GM19023 (cell line): ENCODE measurements at regions not wholly inside any gene's neighbourhood (a gene's known extent, or its start where the extent isn't known, plus 50 kb on each side); places are given as distances from the start of the nearest gene placed in this dataset.

Source experiments
- ATAC-seq: cut with Tn5 transposase; IDR thresholded peaks from one replicate; pipeline ENCODE4 v1.9.1; 2021; ENCODE audit warnings: mild to moderate bottlenecking, moderate library complexity; ENCODE audit not compliant: unreplicated experiment

DNA sequence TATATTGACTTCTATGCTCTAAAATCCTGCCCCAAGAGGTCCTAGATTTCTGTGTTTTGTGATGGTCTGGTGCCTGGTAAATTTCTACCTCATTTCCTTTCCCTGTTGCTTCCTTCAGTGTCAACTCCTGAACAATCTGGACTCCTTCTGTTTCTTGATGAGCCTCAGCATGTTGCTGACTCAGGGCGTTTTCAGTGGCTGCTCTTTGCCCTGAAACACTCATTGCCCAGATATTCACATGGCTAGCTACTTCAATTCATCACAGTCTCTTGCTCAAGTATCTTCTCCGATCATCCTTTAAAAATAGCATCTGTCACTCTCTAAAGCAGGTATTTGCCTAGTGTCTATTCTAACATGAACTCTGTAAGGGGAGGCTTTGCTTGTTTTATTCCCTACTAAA is 526.3 kb upstream of the RAG2 start:
- no peak for ATAC-seq

DNA sequence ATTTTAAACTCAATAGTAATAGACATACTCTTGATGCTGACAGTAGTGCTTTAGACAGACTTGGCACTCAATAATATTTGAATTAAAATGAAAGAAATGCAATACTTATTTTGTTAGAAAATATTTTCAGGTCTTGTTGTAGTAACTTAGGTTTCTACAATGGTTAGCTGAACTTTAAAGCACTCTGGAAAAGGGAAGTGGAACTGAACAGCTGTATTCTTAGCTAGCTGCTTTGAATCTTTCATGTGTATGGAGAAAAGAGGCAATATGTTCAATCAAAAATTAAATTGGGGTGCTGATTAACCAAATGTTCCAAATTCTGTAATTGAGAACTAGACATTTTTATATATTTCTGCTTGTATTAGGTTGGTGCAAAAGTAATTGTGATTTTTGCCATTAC is 517.9 kb upstream of the RAG2 start:
- no peak for ATAC-seq

DNA sequence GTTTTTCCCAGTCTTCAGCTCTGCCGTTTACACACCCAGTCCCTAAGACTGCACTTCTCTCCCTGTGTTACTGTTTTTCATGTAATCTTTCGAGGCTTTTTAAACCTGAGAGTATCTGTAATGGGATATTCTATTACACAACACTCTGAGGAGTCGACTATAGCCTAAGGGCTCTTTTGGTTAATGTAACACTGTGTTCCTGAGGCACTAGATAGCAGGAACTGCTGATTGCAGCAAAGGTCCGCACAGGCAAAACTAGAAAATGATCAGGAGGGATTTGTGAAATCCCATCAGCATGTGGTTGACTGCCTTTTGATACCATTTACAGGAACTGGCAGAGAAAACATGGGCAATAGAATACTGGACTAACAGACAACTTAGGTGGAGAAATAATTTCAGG is 512.3 kb upstream of the RAG2 start:
- no peak for ATAC-seq

GRCh38 chr11:37109286-37109585 is 511.2 kb upstream of the RAG2 start:
- ATAC-seq: no peak

DNA sequence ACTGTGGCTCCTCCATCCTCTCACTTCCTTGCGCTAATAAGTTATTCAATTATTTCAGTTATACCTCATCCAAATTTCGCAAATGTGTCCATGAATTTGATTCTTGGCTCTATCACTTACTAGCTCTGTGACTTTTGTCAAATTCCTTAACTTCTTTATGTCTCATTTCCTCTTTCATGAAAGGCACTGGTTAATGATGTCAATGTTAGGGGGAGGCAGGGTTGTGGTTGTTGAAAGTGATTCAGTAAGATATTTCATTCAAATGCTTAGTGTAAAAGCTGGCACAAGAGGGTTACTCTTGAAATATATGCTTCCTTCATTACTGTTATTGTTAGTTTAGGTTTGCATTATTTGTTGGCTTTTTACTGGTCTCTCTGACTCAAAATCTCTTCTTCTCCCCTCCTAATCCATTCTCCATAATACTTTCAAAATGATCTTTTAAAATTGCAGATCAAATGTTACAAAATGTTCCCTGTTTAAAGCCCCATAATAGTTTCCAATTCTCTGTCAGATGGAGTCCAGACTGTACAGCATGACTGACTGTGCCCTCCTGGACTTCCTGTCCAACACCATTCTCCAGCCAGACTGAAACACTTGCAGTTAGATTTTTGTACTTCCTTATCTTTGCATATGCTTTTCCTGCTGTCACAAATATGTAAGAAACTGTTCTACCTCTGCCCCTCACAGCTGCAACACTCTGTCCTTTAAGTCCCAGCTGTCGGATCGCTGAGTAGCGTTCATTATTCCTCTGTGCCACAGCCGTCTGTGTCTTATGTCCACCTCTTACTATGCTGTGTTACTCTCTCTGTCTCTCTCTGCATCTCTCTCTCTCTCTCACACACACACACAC is 510.6 kb upstream of the RAG2 start:
- no peak for ATAC-seq

DNA sequence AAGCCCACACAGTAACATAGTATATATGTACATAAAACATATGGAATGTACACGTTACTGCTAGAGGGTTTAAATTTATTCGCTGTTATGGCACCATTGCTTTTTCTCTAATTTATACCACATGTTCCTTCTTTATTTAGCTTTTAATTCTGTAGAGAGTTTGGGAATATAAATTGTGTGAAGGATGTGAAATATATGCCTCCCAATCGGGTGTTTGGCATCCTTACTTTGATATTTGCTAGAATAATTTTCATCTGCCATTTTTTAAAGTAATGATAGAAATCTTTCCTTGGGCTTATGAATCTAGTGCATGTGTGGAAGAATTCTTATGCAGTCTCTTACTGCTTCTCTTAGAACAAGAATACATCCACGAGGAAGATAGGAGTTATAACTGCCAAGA is 509.8 kb upstream of the RAG2 start:
- no peak for ATAC-seq

DNA sequence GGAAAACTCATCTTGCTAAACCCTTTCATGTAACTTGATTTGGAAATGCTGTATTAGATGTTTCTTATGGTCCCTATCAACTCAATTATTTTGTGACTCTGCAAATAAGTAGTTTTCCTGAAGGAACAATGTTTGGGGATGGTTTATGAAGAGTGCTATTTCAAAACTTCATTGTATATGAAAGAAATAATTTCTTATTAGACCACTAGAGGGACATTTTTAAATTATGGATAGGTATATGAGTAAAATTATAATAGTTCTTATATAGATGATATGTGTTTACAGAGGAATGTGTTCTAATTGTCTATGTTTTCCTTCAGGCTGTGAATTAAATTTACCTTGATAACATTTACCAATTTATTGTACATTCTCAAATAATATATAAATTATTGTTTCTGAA is 509.4 kb upstream of the RAG2 start:
- ATAC-seq: no peak

- no peak for ATAC-seq
These were observed 507.4 kb upstream of the RAG2 start for GRCh38 chr11:37105427-37105826.

DNA sequence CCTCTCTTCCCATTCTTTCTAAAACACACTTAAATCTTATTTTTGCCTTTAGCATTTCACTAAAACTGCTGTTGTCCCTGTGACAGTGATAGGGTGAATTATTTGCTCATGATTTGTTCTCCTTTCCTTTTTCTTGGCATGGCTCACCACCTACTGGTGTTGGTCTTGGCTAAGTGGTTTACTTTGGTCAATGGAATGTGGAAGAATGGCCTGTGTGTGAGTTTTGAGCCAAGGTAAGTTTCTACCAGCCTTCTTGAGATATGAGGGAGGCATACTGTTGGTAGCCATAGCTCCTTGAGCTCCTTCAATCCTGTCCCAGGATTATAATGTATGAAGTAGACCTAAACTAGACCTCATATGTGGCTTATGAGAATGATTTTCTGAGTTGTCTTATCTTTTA is 506.3 kb upstream of the RAG2 start:
- ATAC-seq: no peak

DNA sequence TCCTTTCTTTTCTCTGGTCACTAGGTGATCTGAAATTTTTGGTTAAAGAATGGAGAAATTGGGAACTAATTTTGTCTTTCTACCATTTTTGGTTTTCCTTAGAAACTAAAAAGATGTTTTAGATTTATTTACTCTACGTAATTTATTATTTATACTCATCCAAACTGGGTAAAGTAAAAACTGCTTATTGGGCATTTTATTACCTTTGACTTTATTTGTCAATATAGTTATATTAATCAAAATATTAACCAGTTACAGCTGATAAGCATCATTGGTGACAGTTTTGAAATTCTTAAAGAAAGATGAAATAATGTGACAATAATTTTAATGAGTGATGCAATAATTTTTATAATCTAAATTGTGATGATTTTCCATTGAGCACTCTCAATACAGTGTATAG is 502.0 kb upstream of the RAG2 start:
- ATAC-seq: no peak

- no peak for ATAC-seq
These were observed 494.5 kb upstream of the RAG2 start for GRCh38 chr11:37092487-37092886.

DNA sequence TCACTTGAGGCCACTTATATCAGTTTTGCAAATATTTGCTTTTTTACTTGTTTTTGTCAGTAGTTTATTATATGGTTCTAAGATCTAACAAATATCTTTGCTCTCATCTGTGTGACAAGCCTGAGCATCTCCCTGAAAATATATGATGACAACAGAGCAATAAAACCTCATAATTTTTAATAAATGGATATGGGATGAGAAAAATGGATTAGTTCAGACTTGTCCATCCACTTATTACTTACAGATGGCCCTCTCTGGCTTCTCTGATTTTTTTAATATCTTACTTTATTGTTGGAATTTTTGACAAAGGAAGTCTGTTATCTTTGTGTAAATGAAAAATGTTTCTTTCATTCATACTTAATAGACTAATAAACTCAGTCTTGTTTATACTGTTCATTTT is 491.4 kb upstream of the RAG2 start:
- no peak for ATAC-seq

GRCh38 chr11:37088573-37088910 is 490.5 kb upstream of the RAG2 start:
- no peak for ATAC-seq

DNA sequence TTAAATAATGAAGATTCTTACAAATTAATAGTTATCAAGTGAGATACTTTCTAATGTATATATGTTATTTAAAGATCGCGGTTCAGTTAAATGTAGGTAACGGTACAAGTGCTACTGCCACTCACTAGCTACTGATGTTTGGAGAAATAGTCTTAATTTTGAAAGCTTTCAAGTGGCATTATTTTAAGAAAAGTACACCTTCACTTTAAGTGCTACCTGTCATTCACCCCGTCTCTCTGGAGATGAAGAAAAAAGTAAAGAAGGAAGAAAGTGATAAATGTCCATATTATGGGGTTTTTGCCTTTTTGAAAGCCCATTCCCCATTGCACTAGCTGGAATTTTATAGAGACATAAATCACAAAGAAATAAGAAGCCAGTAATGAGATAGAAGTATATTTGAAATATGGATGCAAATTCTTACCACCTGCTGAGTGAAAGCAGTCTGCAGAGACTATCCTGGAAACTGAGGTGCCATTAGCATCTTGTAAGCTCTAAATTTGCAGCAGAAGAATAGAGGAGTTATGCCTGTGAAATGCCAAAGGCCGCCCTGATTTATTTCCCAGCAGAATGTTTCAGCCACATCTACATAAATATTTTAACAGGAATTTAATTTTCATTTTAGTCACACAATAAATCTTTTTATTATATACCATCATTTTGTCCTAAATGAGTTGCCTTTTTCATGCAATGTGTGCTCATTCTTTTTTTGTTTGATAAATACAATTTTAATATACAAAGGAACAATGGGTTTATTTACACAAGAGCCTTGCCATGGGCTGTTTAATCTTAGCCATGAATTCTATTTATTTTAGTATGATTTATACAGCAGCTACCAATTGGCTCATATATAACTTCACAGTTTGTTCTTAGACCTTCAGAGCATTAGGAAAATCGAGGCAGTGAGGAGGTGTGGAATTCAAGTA is 489.9 kb upstream of the RAG2 start:
- no peak for ATAC-seq

GRCh38 chr11:37078521-37078920 is 480.5 kb upstream of the RAG2 start:
- ATAC-seq: no peak

- no peak for ATAC-seq
These were observed 478.8 kb upstream of the RAG2 start for GRCh38 chr11:37076866-37077265.

DNA sequence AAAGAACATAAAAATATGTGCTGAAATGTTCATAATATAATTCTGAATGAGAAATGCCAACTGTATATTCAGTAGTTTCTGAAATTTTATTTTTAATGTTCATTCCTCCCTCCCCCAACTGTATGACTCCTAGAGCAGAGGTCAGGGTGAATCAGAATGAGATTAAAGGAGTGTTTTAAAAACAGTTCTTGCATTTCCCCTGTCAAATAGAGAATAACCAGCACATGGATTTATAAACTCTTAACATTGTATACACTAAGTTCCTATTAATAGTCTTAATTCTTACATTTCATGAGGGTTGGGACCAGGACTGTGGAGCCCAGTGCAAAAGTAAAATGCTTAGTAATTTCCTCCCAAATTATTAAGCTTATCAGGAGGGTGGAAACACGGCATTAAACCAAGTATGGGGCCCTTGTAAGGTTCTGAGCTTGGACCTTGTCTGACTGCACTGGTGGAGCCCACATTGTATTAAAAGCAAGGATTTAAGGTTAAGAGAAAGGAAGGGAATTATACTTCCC is 474.6 kb upstream of the RAG2 start:
- ATAC-seq: no peak

DNA sequence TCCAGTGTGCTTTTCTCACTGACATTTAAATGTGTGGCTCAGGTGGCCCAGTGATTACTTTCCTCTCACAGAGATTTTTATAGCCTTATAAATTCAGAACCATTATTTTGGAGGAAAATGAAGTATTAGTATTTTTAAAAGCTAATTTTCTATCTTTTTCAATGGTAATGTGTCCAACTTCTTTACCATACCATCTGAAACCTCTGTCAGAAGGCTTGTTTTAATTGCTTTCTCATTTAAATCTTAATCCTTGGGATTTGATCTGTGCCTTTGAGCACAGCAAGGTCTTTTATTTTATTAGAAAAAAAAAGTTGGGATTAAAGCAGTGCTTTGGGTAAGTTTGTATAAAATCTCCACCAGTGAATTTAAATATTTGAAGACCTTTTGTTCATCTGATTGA is 452.3 kb upstream of the RAG2 start:
- ATAC-seq: no peak

DNA sequence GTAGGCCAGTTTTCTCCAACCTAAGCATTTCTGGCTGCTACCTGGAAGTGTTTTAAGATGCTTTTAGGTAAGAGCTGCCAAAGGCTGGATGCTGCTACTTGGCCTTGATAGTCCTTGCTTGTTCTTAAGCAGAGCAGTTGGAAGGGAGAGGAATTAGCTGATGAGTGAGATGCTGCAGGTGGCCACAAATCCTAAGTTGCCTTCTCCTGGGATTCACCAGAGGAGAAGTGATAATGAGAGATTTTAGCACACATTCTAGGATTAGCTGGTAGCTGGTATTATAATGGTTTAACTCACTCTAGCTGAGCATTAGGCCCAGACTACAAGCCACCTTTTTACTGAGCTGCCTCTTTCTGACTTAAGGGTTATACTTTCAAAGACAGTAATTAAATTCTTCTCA is 442.9 kb upstream of the RAG2 start:
- no peak for ATAC-seq

GRCh38 chr11:37038911-37039310 is 440.9 kb upstream of the RAG2 start:
- no peak for ATAC-seq

DNA sequence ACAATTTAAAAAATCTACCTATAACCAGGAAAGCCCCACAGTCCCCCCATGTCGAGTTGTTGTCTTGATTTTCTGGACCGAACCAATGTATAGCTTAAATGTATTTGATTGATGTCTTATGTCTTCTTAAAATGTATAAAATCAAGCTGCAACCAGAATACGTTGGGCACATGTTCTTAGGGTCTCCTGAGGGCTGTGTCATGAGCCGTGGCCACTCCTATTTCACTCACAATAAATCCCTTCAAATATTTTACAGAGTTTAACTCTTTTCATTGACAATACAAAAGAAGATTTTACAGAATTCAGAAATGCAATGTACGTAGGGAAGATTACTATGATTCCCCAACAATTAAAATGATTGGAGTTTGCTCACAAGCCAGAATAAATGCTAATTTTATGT is 428.7 kb upstream of the RAG2 start:
- ATAC-seq: no peak

DNA sequence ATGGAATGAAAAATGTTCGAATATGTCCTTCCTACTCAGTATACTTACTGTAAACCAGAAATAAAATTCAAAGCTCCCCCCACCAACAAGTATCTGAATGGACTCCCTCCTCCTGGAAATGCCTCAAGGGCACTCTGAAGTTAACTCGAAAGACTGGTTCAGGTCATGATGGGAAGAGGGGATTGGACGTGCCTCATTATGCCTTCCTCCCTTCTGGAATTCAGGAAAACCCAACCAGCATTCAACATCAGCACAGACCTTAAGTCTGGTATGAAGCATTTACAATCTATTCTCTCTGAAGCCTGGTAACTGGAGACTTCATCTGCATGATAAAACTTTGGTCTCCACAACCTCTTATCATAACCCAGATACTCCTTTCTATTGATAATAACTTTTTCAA is 428.3 kb upstream of the RAG2 start:
- ATAC-seq: no peak
